Stimulated activated CD4-positive, alpha-beta T cell treated with anti-CD3 and anti-CD28 coated beads, Interleukin-15, amount 100 ng/mL, for 48 hours (primary cell): ENCODE measurements at regions not wholly inside any gene's neighbourhood (a gene's known extent, or its start where the extent isn't known, plus 50 kb on each side); places are given as distances from the start of the nearest gene placed in this dataset.
"Not testable (repeated sequence)": the region's sequence is repeated elsewhere in the genome, so short reads cannot be mapped to it uniquely, and the experiment has no call there.

Source experiments
- DNase-seq, 2 donors: peaks; one replicate each; pipeline ENCODE4 v3.0.0-alpha.2; 2020; ENCODE audit warnings: low read depth in 2 of 2

GRCh38 chr21:23977971-23978370, 1629.3 kb downstream of the MRPL39 start:
- no peak for DNase-seq

GRCh38 chr21:23968722-23969647, 1638.3 kb downstream of the MRPL39 start:
- DNase-seq: peak; percentile 40 to 65

- DNase-seq: no peak
Measured at GRCh38 chr21:23968008-23968407, 1639.3 kb downstream of the MRPL39 start.

GRCh38 chr21:23963454-23963853, 1643.8 kb downstream of the MRPL39 start:
- DNase-seq: no peak

GRCh38 chr21:23960769-23961168, 1646.5 kb downstream of the MRPL39 start:
- no peak for DNase-seq

GRCh38 chr21:23955135-23955843, 1652.0 kb downstream of the MRPL39 start:
- DNase-seq: no peak

GRCh38 chr21:23952269-23952668, 1655.0 kb downstream of the MRPL39 start:
- DNase-seq: no peak

- DNase-seq: no peak
Measured at GRCh38 chr21:23951251-23951650, 1656.0 kb downstream of the MRPL39 start.

- DNase-seq: no peak
Measured at GRCh38 chr21:23950344-23950743, 1656.9 kb downstream of the MRPL39 start.

GRCh38 chr21:23949493-23949892, 1657.8 kb downstream of the MRPL39 start:
- DNase-seq: no peak

GRCh38 chr21:23939369-23940065, 1667.8 kb downstream of the MRPL39 start:
- no peak for DNase-seq

GRCh38 chr21:23936991-23937390, 1670.3 kb downstream of the MRPL39 start:
- no peak for DNase-seq

GRCh38 chr21:23936224-23936623, 1671.1 kb downstream of the MRPL39 start:
- no peak for DNase-seq

- no peak for DNase-seq
Measured at GRCh38 chr21:23930565-23930964, 1676.7 kb downstream of the MRPL39 start.

- not testable (repeated sequence) for DNase-seq
Measured at GRCh38 chr21:23926430-23926829, 1680.9 kb downstream of the MRPL39 start.

- DNase-seq: no peak
Measured at GRCh38 chr21:23921670-23922418, 1685.4 kb downstream of the MRPL39 start.

GRCh38 chr21:23900727-23901126, 1706.6 kb downstream of the MRPL39 start:
- DNase-seq: no peak

- DNase-seq: no peak
Measured at GRCh38 chr21:23899561-23899960, 1707.7 kb downstream of the MRPL39 start.

- DNase-seq: no peak
Measured at GRCh38 chr21:23890652-23891051, 1716.6 kb downstream of the MRPL39 start.

GRCh38 chr21:23887725-23888306, 1719.5 kb downstream of the MRPL39 start:
- DNase-seq: peak in 1 of 2 donors; percentile 1
